ENCODE measurements at regions not wholly inside any gene's neighbourhood (a gene's known extent, or its start where the extent isn't known, plus 50 kb on each side); places are given as distances from the start of the nearest gene placed in this dataset.

GRCh38 chr5:135217669-135218485 is 181.2 kb downstream of the MACROH2A1 start:
- DNase-seq, result no peak

GRCh38 chr5:135216471-135217343 is 182.3 kb downstream of the MACROH2A1 start:
- no peak for DNase-seq

GRCh38 chr5:135215617-135216470 is 181.8 kb upstream of the PITX1 start:
- DNase-seq, result no peak

GRCh38 chr5:135214897-135215616 is 181.0 kb upstream of the PITX1 start:
- DNase-seq, result peak; percentile 44

GRCh38 chr5:135213466-135214239 is 179.6 kb upstream of the PITX1 start:
- no peak for DNase-seq

- no peak for DNase-seq
These were observed 179.0 kb upstream of the PITX1 start for GRCh38 chr5:135213027-135213386.

GRCh38 chr5:135212361-135213026 is 178.5 kb upstream of the PITX1 start:
- DNase-seq, result no peak

GRCh38 chr5:135211791-135212190 is 177.8 kb upstream of the PITX1 start:
- DNase-seq, result no peak

GRCh38 chr5:135211083-135211790 is 177.2 kb upstream of the PITX1 start:
- DNase-seq, result no peak

GRCh38 chr5:135210286-135211055 is 176.4 kb upstream of the PITX1 start:
- peak; percentile 58 for DNase-seq

GRCh38 chr5:135208903-135209721 is 175.1 kb upstream of the PITX1 start:
- DNase-seq, result peak; percentile 99

- no peak for DNase-seq
These were observed 174.5 kb upstream of the PITX1 start for GRCh38 chr5:135208555-135208902.

GRCh38 chr5:135207866-135208265 is 173.8 kb upstream of the PITX1 start:
- DNase-seq, result no peak

- DNase-seq, result no peak
These were observed 172.8 kb upstream of the PITX1 start for GRCh38 chr5:135206862-135207261.

- DNase-seq, result peak; percentile 97
These were observed 171.8 kb upstream of the PITX1 start for GRCh38 chr5:135205632-135206349.

- no peak for DNase-seq
These were observed 170.1 kb upstream of the PITX1 start for GRCh38 chr5:135204151-135204600.

- no peak for DNase-seq
These were observed 169.6 kb upstream of the PITX1 start for GRCh38 chr5:135203593-135204036.
